EH (cell line): ENCODE measurements at regions not wholly inside any gene's neighbourhood (a gene's known extent, or its start where the extent isn't known, plus 50 kb on each side); places are given as distances from the start of the nearest gene placed in this dataset.
"Not testable (repeated sequence)": the region's sequence is repeated elsewhere in the genome, so short reads cannot be mapped to it uniquely, and the experiment has no call there.

Experiments
- DNase-seq: peaks from one replicate; pipeline ENCODE4 v3.0.0-alpha.2; 2015; ENCODE audit warnings: low read depth

- DNase-seq = no peak
Measured at GRCh38 chr3:59191651-59192050, 141.8 kb upstream of the CFAP20DC start.

GRCh38 chr3:59189939-59190338, 140.1 kb upstream of the CFAP20DC start:
- no peak for DNase-seq

GRCh38 chr3:59189526-59189925, 139.7 kb upstream of the CFAP20DC start:
- DNase-seq = no peak

GRCh38 chr3:59186725-59187124, 136.9 kb upstream of the CFAP20DC start:
- DNase-seq = no peak

GRCh38 chr3:59185591-59186369, 136.0 kb upstream of the CFAP20DC start:
- peak; percentile 17 for DNase-seq

- no peak for DNase-seq
Measured at GRCh38 chr3:59180006-59180405, 130.2 kb upstream of the CFAP20DC start.

- no peak for DNase-seq
Measured at GRCh38 chr3:59178698-59179097, 128.9 kb upstream of the CFAP20DC start.

GRCh38 chr3:59171491-59171890, 121.7 kb upstream of the CFAP20DC start:
- DNase-seq = no peak

GRCh38 chr3:59170166-59170565, 120.3 kb upstream of the CFAP20DC start:
- not testable (repeated sequence) for DNase-seq

- DNase-seq = no peak
Measured at GRCh38 chr3:59167756-59168155, 117.9 kb upstream of the CFAP20DC start.

GRCh38 chr3:59163953-59164352, 114.1 kb upstream of the CFAP20DC start:
- DNase-seq = peak; percentile 2

- DNase-seq = no peak
Measured at GRCh38 chr3:59161048-59161447, 111.2 kb upstream of the CFAP20DC start.

- DNase-seq = no peak
Measured at GRCh38 chr3:59160133-59160746, 110.4 kb upstream of the CFAP20DC start.

- DNase-seq = no peak
Measured at GRCh38 chr3:59153648-59154047, 103.8 kb upstream of the CFAP20DC start.

- DNase-seq = no peak
Measured at GRCh38 chr3:59152943-59153342, 103.1 kb upstream of the CFAP20DC start.

GRCh38 chr3:59150039-59150438, 100.2 kb upstream of the CFAP20DC start:
- no peak for DNase-seq

GRCh38 chr3:59149166-59149565, 99.3 kb upstream of the CFAP20DC start:
- no peak for DNase-seq

- peak; percentile 9 for DNase-seq
Measured at GRCh38 chr3:59143447-59143846, 93.6 kb upstream of the CFAP20DC start.

- no peak for DNase-seq
Measured at GRCh38 chr3:59142556-59142955, 92.7 kb upstream of the CFAP20DC start.

GRCh38 chr3:59138966-59139365, 89.1 kb upstream of the CFAP20DC start:
- DNase-seq = no peak

- DNase-seq = no peak
Measured at GRCh38 chr3:59137415-59137814, 87.6 kb upstream of the CFAP20DC start.

GRCh38 chr3:59136081-59136480, 86.3 kb upstream of the CFAP20DC start:
- no peak for DNase-seq

GRCh38 chr3:59135096-59135495, 85.3 kb upstream of the CFAP20DC start:
- DNase-seq = peak; percentile 6

- peak; percentile 69 for DNase-seq
Measured at GRCh38 chr3:59133311-59133710, 83.5 kb upstream of the CFAP20DC start.
